Endothelial cell of umbilical vein (primary cell): ENCODE measurements at regions not wholly inside any gene's neighbourhood (a gene's known extent, or its start where the extent isn't known, plus 50 kb on each side); places are given as distances from the start of the nearest gene placed in this dataset.

Experiments
- BruUV-seq: library from RNA; stranded (reverse); fragments of 400-500 nt; replicated peaks from 2 replicates; lab custom pipeline; 2021; lab: Mats Ljungman, UMichigan
- CTCF ChIA-PET: fragments of 300-600, 350-600 bp; sonication (Branson Sonifier 250); formaldehyde crosslinking; loops from one replicate; lab custom pipeline; 2021; ENCODE audit warnings: antibody characterized with exemption, inconsistent platforms; lab: Charles Lee
- POLR2A ChIA-PET: fragments of 300-600, 350-600 bp; sonication (Branson Sonifier 250); formaldehyde crosslinking; loops from one replicate; lab custom pipeline; 2021; ENCODE audit warnings: antibody characterized with exemption, inconsistent platforms; lab: Charles Lee
- DNase-seq: peaks from one replicate; pipeline ENCODE4 v3.0.0-alpha.2; 2011; ENCODE audit warnings: low read depth, low spot score
- FAIRE-seq: peaks from 2 replicates; lab custom pipeline; 2011; peaks lifted over from hg19 to GRCh38; lab: Jason Lieb, UNC
- H2AFZ ChIP-seq: 2 replicates; pipeline ENCODE4 v1.6.0; 2012; ENCODE audit warnings: low read depth, low read length, control low read depth, inconsistent platforms
- H3K27ac ChIP-seq: 2 replicates; pipeline ENCODE4 v1.5.1; 2011; ENCODE audit warnings: low read depth, mild to moderate bottlenecking, control low read depth, low read length, moderate library complexity; ENCODE audit not compliant: insufficient read depth
- H3K27me3 ChIP-seq, 2 experiments: 2 replicates each; pipeline versions ENCODE4 v1.6.0 to v1.6.1; 2011; ENCODE audit warnings: low read length in 2 of 2, mixed read lengths in 1 of 2; ENCODE audit not compliant: control insufficient read depth in 2 of 2, insufficient read depth in 2 of 2
- H3K36me3 ChIP-seq, 2 experiments: 2 replicates in 1 of 2; 3 replicates in 1 of 2; pipeline ENCODE4 v1.5.1; 2011; ENCODE audit warnings: low read length in 2 of 2, mild to moderate bottlenecking in 1 of 2, moderate library complexity in 1 of 2; ENCODE audit not compliant: control insufficient read depth in 2 of 2, insufficient read depth in 2 of 2; ENCODE audit errors: extremely low read depth in 1 of 2
- H3K4me1 ChIP-seq: 3 replicates; pipeline ENCODE4 v1.5.1; 2011; ENCODE audit warnings: mild to moderate bottlenecking, low read length; ENCODE audit not compliant: control insufficient read depth, insufficient read depth; ENCODE audit errors: extremely low read depth
- H3K4me2 ChIP-seq: 2 replicates; pipeline ENCODE4 v1.6.1; 2011; ENCODE audit warnings: low read length, control low read depth, mixed read lengths; ENCODE audit not compliant: insufficient read depth
- H3K4me3 ChIP-seq, 3 experiments: fragments of 200-600 bp in 1 of 3; sonication (generic), shearing (Covaris generic) in 1 of 3; replicated peaks in 1 of 3; 2 replicates each; pipeline ENCODE4 v1.5.1; 2011 to 2016; ENCODE audit warnings: control low read depth in 3 of 3, low read length in 3 of 3, mild to moderate bottlenecking in 2 of 3, inconsistent platforms in 1 of 3, low read depth in 1 of 3, moderate library complexity in 1 of 3; ENCODE audit not compliant: insufficient read depth in 1 of 3
- H3K79me2 ChIP-seq: 2 replicates; pipeline ENCODE4 v1.6.0; 2012; ENCODE audit warnings: low read length, inconsistent platforms; ENCODE audit not compliant: control insufficient read depth, insufficient read depth
- H3K9ac ChIP-seq: replicated peaks from 2 replicates; pipeline ENCODE3; 2011; ENCODE audit warnings: low read length, control low read depth; ENCODE audit not compliant: insufficient read depth; ENCODE audit errors: extremely low read depth
- H3K9me1 ChIP-seq: replicated peaks from 3 replicates; pipeline ENCODE4 v1.6.0; 2011; ENCODE audit warnings: mild to moderate bottlenecking, low read length; ENCODE audit not compliant: control insufficient read depth, insufficient read depth; ENCODE audit errors: extremely low read depth
- H3K9me3 ChIP-seq: replicated peaks from 2 replicates; pipeline ENCODE4 v1.5.1; 2012; ENCODE audit warnings: low read length, inconsistent platforms; ENCODE audit not compliant: control insufficient read depth, insufficient read depth
- H4K20me1 ChIP-seq: replicated peaks from 2 replicates; pipeline ENCODE3; 2011; ENCODE audit warnings: mild to moderate bottlenecking, low read length; ENCODE audit not compliant: control insufficient read depth, insufficient read depth; ENCODE audit errors: extremely low read depth
- CTCF ChIP-seq, 2 donors: IDR thresholded peaks; 1 replicate in 1 of 2; 2 replicates in 1 of 2; pipeline ENCODE4 v1.5.1; 2011; ENCODE audit warnings: low read length in 2 of 2, mild to moderate bottlenecking in 2 of 2, moderate library complexity in 2 of 2, control low read depth in 1 of 2, inconsistent platforms in 1 of 2, low read depth in 1 of 2; ENCODE audit not compliant: insufficient read depth in 1 of 2; ENCODE audit errors: extremely low read depth in 1 of 2
- EZH2 ChIP-seq: IDR thresholded peaks from 2 replicates; pipeline ENCODE4 v1.6.1; 2012; ENCODE audit warnings: borderline replicate concordance, low read depth, mild to moderate bottlenecking, moderate library complexity, low read length, inconsistent platforms; ENCODE audit not compliant: severe bottlenecking
- FOS ChIP-seq: IDR thresholded peaks from 2 replicates; pipeline ENCODE4 v1.6.1; 2011; ENCODE audit warnings: mild to moderate bottlenecking, low read length, moderate library complexity, borderline replicate concordance; ENCODE audit not compliant: insufficient read depth
- GATA2 ChIP-seq: IDR thresholded peaks from 2 replicates; pipeline ENCODE4 v1.7.0; 2011; ENCODE audit warnings: low read depth, mild to moderate bottlenecking, moderate library complexity, mixed read lengths, low read length; ENCODE audit not compliant: insufficient read length, insufficient read depth
- JUN ChIP-seq: IDR thresholded peaks from 2 replicates; pipeline ENCODE4 v1.6.1; 2011; ENCODE audit warnings: borderline replicate concordance, low read depth; ENCODE audit not compliant: insufficient read length, insufficient read depth
- MYC ChIP-seq: IDR thresholded peaks from one replicate; pipeline ENCODE4 v1.6.1; 2011; ENCODE audit warnings: mild to moderate bottlenecking, low read depth, low read length
- POLR2A ChIP-seq: IDR thresholded peaks from 2 replicates; pipeline ENCODE4 v1.6.1; 2012; ENCODE audit warnings: low read depth, mild to moderate bottlenecking, control low read depth, low read length
- POLR2AphosphoS5 ChIP-seq: IDR thresholded peaks from 2 replicates; pipeline ENCODE4 v1.6.1; 2012; ENCODE audit warnings: low read depth, mild to moderate bottlenecking, control low read depth, low read length, moderate library complexity; ENCODE audit not compliant: insufficient read depth
- dilution Hi-C: fragments of 300-500 bp; cut with MboI; formaldehyde crosslinking; loops from one replicate; pipeline ENCODE4 v1.15.0; 2019; ENCODE audit warnings: low sequenced_read_pairs; ENCODE audit not compliant: extremely low pct_ligation_motif_present
- intact Hi-C: fragments of 100-400 bp; cut with micrococcal nuclease; formaldehyde crosslinking; loops from one replicate; pipeline ENCODE4 v1.10.0; 2022
- TF ChIP-seq, protein P1 (sequence below): IDR thresholded peaks from 2 replicates; pipeline ENCODE4 v1.6.1; 2011; ENCODE audit not compliant: insufficient read depth, insufficient read length

DNA sequence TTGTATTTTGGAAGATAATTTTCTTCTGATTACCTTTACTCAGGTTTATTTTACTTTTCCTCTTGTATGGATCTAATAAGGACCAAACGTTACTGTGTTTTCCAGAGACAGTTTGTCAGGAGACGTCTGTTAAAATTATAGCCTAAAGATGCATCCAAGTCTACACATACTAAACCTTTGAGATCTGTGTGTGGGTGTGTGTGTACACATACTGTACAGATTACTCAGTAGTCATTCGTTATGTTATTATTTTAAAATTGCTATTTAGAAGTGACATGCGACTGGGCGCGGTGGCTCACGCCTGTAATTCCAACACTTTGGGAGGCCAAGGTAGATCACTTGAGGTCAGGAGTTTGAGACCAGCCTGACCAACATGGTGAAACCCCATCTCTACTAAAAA, 51.6 kb upstream of the CNTLN start:
- H4K20me1 ChIP-seq, result no peaks in the 10 kb centered on the region
- no peaks in the 10 kb centered on the region for H3K79me2 ChIP-seq
- no peaks in the 10 kb centered on the region for H3K36me3 ChIP-seq
- H2AFZ ChIP-seq, result no peak overlapping the region
- FAIRE-seq, result no peak
- no peaks in the 10 kb centered on the region for H3K4me1 ChIP-seq
- H3K4me2 ChIP-seq, result no peak overlapping the region
- TF ChIP-seq CTCF (IDR thresholded peaks at IDR 0.05; ENCODE audit: extremely low read depth in 1 of 2, insufficient read depth in 1 of 2, low read depth in 1 of 2, low read length in 2 of 2) (no peak), MYC (no peak), FOS (no peak), EZH2 (no peak), JUN (no peak), POLR2A (no peak), POLR2AphosphoS5 (no peak), GATA2 (no peak)
- TF ChIP-seq, protein P1, sequence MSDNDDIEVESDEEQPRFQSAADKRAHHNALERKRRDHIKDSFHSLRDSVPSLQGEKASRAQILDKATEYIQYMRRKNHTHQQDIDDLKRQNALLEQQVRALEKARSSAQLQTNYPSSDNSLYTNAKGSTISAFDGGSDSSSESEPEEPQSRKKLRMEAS, result no peak
- ChIA-PET POLR2A (no interaction called here), CTCF (interaction anchor here (1.1 kb wide), 1 partner anchor 10 kb away, joined by 4 read pairs; no protein-coding TSS in a partner anchor)
- intact Hi-C loops (no loop called here), dilution Hi-C loops (no loop called here)
- H3K27ac ChIP-seq, result no peak overlapping the region
- no peak overlapping the region for H3K9ac ChIP-seq
- BruUV-seq, result no TSS peak
- H3K4me3 ChIP-seq, result no peak overlapping the region
- no peaks in the 10 kb centered on the region for H3K9me1 ChIP-seq
- DNase-seq, result no peak
- H3K27me3 ChIP-seq, result no peaks in the 10 kb centered on the region
- no peaks in the 10 kb centered on the region for H3K9me3 ChIP-seq
